HEK293T (cell line): ENCODE measurements at regions not wholly inside any gene's neighbourhood (a gene's known extent, or its start where the extent isn't known, plus 50 kb on each side); places are given as distances from the start of the nearest gene placed in this dataset.

Experiments
- ARNT ChIP-seq: fragments of 450-650 bp; IDR thresholded peaks from 2 replicates; pipeline ENCODE4 v1.6.1; 2017; ENCODE audit warnings: mild to moderate bottlenecking
- BHLHE40 ChIP-seq: fragments of 450-650 bp; IDR thresholded peaks from 2 replicates; pipeline ENCODE4 v1.6.1; 2016; ENCODE audit warnings: mild to moderate bottlenecking, moderate library complexity, borderline replicate concordance
- CTBP1 ChIP-seq: fragments of 450-650 bp; IDR thresholded peaks from 2 replicates; pipeline ENCODE4 v1.6.1; 2016; ENCODE audit warnings: borderline replicate concordance
- L3MBTL2 ChIP-seq: fragments of 450-650 bp; conservative IDR thresholded peaks from 2 replicates; pipeline ENCODE4 v1.6.1; 2016; ENCODE audit warnings: mild to moderate bottlenecking
- PKNOX1 ChIP-seq: fragments of 450-650 bp; IDR thresholded peaks from 2 replicates; pipeline ENCODE4 v1.6.1; 2016
- SP1 ChIP-seq: fragments of 450-650 bp; IDR thresholded peaks from 2 replicates; pipeline ENCODE4 v1.6.1; 2017
- SUZ12 ChIP-seq: fragments of 450-650 bp; IDR thresholded peaks from 2 replicates; pipeline ENCODE4 v1.6.1; 2016; ENCODE audit warnings: mild to moderate bottlenecking
- TARDBP ChIP-seq: fragments of 450-650 bp; IDR thresholded peaks from 2 replicates; pipeline ENCODE4 v1.6.1; 2016
- ZNF384 ChIP-seq: fragments of 450-650 bp; IDR thresholded peaks from 2 replicates; pipeline ENCODE4 v1.6.1; 2016

- TF ChIP-seq SP1, result no peak
- TF ChIP-seq ARNT, result no peak
- no peak for TF ChIP-seq SUZ12
- no peak for TF ChIP-seq ZNF384
- no peak for TF ChIP-seq L3MBTL2
- TF ChIP-seq CTBP1, result no peak
- no peak for TF ChIP-seq TARDBP
- TF ChIP-seq PKNOX1, result no peak
- no peak for TF ChIP-seq BHLHE40
Measured at GRCh38 chr4:12579172-12579571, 905.0 kb downstream of the RAB28 start.
